NCI-H82 treated with DMSO at 0.1 percent for 48 hours (cell line): ENCODE measurements at regions not wholly inside any gene's neighbourhood (a gene's known extent, or its start where the extent isn't known, plus 50 kb on each side); places are given as distances from the start of the nearest gene placed in this dataset.

ENCODE experiments used
- DNase-seq: peaks from one replicate; lab custom pipeline; 2025; ENCODE audit not compliant: unreplicated experiment; lab: John Stamatoyannopoulos, UW

DNA sequence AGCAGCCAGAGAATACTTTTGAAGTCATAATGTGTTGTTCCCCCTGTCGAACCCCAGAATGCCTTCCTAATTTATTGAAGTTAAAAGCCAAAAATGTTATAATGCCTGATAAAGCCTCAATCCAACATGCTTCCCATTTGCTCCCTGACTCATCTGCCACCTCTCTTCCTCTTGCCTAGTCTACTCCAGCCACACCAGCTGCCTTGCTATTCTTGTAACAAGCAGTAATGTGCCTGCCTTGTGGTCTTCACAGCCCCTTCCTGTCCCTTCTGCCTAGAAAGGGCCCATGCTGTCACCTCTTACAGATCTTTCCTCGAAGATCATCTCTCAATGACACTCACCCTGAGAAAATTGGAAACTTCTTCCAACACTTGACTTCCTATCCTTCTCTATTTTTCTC lies 231.6 kb upstream of the CDH2 start:
- DNase-seq, result no peak

DNA sequence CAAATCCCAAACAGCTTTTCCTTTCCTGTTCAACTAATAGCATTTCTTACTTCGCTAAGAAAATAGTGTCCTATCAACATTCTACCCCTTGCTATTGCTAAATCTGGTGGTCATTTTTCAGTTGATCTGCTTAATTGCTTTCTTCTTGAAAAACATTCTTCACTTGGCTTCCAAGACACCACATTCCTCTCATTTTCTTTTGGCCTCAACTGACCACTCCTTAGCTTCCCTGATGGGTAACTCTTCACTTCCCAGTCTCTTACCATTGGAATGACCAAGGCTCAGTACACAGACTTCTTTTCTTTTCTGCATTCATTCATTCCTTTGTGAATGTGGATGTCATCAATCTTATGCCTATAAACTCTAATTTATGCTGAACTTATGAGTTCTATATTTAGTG lies 230.8 kb upstream of the CDH2 start:
- DNase-seq, result no peak

DNA sequence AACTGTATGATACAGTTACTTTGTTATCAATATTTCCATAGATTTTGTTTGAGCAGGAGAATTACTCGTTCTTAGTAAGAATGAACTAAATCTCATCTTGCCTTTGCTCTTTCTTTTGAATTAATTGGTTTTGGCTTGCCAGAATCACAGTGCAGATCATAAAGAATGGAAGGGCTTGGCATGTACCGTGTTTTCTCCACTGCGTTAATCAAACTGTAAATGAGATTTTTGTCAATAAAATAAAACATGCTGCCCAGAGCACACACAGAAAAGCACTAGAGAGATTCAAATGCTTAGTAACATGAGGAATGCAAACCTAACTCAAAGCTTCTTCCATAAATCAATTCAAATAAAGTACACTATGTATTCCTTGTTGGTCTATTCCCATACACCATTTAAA lies 229.6 kb upstream of the CDH2 start:
- no peak for DNase-seq

DNA sequence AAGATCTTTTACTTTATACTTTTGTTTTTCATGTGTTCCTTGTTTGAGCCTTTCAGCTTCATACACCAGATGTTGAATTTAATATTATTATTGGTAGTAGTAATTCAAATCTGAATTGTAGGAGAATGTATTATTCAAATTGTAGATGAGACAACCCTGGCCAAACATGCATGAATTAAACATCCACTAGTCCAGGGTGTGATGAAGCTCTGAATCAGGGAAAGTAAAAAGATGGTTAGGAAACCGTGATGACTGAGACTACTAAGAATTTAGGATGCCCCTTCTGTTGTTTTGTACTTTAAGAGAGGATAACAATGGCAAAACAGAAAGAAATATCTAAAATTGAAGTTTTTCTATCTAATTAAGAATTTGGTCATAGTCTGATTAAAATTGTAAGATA lies 227.8 kb upstream of the CDH2 start:
- DNase-seq, result no peak

DNA sequence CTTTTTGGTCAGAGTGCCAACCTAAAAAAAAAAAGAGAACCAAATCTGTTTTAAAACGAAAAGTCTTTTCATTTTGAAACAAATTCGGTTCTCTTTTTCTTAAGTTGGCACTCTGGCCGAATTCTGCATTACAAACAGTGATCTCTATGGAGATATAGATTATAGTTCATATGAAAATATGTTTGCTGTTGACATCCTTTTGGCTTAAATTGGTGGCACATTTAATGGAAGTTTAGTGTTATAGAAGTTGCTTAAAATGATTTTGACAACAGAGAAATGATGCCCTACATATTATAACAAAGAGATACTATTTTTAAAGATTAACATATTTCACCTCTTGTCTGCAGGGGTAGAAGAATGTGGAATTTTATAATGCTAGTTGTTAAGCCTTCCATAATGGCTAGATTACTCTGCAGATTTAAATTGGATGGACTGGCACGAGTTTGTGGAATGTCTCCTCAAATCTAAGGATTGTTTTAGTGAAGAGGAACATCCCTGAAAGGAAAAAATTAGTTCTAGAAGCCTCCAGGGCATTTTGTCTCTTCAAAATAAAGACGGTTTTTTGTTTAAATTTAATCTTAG lies 222.9 kb upstream of the CDH2 start:
- no peak for DNase-seq

DNA sequence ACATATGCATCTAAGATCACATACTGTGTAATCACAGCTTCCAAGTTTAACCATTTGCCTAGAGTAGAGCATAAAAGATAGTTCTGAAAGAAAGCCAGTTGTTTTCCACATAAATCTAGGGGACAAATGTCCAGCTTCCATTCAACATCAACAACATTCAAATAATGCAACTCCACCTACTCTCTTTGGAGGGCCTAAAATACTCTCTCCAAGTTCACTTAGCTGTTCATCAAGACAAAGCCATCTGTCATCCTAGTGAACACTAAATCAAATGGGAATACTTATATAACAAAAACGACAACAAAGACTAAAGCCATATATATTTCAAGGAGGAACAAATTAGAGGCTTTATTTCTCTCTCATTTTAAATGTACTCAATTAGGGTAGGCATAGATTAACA lies 221.5 kb upstream of the CDH2 start:
- DNase-seq, result no peak

DNA sequence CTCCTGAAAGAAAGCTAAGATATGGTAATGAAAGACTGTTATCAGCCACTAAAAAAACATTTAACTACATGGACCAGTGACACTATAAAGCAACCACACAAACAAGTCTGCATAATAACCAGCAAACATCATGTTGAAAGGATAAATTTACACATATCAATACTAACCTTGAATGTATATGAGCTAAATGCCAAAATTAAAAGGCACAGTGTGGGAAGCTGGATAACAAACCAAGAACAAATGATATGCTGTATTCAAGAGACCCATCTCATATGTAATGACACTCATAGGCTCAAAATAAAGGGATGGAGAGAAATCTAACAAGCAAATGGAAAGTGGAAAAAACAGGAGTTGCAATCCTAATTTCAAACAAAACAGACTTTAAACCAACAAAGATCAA lies 213.1 kb upstream of the CDH2 start:
- DNase-seq, result no peak

DNA sequence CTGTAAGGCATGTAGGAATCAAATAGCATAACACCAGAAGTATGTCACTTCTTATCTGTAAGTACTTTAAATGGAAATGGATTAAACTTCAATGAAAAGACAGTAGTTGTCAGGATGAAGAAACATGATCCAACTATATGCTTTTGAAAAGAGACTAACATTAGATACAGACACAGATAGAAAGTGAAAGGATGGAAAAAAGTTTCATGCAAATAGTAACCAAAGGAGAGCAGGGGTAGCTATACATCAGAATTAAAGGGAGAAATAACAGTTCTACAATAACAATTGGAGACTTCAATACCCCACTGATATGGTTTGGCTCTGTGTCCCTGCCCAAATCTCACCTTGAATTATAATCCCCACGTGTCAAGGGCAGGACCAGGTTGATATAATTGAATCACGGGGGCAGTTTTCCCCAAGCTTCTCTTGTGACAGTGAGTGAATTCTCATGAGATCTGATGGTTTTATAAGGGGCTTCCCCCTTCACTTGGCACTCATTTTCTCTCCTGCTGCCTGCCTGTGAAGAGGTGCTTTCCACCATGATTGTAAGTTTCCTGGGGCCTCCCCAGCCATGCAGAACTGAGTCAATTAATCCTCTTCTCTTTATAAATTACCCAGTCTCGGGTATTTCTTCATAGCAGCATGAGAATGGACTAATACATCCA lies 205.4 kb upstream of the CDH2 start:
- no peak for DNase-seq

DNA sequence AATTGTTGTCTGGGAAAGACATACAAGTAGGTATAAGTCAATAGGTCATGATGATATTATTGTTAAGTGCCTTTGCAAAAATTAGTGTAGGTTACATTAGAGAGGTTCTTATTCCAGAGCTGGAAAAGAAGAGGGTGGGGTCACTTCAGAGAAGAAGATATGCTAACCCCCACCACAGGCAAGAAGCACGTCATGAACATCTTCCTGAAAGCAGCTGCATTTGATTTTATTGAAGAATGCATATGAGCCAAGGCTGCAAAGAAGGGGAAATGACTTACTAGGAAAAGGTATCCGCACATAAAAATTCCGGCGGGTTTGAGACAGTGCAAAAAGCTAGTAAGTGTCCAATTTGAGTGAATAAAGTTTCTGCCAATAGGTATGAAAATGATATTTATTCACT lies 195.3 kb upstream of the CDH2 start:
- no peak for DNase-seq

DNA sequence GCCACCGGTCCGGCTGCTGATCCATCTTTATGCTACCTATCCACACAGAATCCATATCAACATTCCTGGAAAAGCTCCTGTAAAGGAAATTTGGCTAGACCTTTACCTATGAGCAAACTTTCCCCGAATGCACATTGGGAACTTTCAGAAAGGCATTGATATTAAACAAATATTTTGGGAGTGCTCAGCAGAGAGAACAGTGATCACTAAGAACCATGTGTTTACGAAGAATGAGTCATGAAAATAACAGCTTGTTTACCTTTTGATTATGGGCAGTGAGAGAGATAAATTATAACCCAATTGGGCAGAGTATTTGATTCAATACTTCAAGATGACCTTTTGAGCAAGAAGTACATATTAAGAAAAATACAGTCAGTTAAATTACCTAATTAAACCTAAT lies 189.7 kb upstream of the CDH2 start:
- DNase-seq, result no peak

DNA sequence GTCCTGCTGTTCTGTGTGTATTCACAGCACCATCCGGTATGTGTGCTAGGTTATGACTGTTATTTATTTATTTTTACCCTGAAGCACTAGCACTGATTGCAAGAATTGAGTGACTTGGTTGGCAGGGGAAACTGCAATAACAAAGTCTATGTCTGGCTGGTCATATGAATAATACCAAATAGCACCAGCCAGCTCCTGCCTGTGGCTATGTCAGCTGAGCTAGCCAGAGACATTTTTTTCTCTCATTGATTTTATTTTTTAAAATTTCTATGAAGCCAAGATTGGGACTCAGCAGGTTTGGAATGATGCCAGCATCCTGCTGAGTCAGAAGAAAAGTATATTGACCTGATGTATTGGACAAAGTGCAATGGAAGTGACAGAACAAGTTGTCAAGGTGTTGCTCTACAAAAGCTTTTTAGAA lies 188.5 kb upstream of the CDH2 start:
- no peak for DNase-seq

DNA sequence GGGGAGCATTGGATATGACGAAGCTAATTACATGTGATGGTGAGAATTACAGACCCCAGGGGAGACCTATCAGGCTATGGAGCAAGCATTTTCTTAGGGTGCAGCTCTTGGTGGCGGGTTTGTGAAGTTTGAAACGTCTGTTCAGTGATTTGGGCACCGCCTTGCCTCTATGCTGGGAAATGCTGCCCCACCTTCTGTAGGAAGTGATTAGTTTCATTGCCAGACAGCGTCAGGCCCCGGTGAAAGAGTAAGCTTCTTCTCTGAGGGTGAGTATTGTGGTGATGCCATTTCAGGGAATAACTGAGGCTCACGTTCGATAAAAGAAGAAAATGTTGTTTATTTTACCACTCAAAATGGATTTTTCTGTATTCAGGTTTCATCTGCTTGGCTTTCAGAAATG lies 186.2 kb upstream of the CDH2 start:
- no peak for DNase-seq

DNA sequence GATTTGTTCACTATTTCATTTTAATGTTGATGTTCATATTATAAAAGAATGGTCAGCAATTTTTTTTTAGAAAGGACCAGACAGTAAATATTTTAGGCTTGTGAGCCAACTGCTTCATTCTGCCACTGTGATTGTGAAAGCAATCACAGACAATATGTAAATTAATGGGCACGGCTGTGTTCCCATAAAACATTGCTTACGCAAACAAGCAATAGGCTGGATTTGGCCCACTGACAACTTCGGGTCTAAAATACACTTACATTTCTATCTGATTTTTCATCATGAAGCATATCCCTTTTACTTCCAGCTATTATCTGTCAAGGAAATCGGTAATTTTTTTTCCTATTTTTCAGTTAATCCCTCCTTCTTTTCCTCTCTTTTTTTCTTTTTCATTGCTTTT lies 182.2 kb upstream of the CDH2 start:
- DNase-seq, result no peak

DNA sequence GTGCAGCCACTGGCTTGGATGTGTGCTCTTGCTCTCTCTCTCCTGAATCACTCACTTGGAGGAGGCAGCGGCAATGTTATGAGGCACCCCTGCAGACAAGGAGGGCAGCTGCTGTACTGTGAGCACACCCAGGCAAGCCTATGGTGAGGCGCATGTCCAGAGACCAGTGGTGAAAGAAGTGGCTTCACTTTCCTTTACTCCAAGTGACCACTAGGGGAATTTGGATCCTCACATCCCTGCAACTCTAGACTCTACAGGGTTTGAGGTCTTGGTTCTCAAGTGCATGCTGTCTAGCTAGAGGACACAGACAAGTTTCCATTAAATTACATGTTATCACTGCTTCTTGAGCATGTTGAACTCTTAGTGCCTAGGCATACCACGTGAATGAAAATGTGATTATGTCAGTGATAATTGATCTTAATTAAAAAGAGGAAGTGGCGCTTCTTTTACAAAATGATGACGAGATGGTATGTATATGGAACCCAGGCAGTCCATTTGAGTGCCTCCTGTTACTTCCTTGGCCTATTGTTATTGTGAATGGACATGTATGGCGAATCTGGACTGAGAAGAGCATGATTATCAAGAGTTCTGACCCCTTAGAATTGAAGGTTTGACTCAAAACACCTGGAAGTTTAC lies 181.0 kb upstream of the CDH2 start:
- DNase-seq, result no peak

DNA sequence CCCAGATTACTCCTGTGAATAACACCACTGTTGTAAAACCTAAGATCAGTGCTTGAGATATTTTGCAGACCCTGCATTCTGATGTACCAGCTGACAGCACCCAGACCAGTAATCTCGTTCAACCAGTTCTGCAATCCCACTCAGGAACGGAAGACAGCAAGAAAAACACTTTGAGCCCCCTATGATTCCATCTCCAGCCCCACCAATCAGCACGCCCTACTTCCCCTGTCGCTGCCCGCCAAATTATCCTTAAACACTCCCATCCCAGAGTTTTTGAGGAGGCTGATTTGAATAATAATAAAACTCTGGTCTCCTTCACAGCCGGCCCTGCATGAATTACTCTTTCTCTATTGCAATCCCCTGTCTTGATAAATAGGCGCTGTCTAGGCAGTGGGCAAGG lies 173.9 kb upstream of the CDH2 start:
- no peak for DNase-seq

DNA sequence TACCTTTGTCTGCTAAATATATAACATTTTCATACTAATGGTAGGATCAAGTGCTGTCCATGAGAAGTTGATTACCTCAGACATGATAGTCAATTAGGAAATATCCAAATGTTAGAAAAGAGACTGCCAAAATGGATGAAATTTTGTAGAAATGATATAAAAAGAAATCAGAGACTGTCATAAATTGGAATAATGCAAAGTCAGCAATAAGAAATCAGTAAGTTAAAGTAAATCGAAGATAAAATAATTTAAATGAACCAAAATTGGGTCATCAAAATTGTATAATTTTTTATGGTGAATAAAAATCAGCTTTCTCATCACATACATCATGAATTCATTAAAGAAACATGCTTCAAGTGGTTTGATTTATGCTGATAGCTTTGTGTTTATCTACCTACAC lies 165.3 kb upstream of the CDH2 start:
- no peak for DNase-seq

DNA sequence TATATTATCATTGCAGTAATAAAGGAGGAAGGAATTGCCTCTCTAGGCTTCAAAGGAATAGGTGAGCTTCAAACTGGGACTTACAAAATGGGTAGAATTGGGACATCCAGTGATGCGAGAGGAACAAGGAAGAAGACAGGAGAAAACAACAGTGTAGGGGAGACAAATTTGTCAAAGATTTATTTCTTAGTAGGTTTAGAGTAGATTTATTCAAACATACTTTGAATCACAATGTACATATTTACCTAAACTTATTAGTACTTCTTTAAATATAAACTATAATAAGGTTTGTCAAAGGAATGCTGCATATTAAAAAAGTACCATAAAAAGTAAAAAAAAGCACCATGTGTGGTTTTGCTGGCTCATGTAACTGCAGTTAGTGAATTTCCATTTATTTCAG lies 161.4 kb upstream of the CDH2 start:
- DNase-seq, result no peak

DNA sequence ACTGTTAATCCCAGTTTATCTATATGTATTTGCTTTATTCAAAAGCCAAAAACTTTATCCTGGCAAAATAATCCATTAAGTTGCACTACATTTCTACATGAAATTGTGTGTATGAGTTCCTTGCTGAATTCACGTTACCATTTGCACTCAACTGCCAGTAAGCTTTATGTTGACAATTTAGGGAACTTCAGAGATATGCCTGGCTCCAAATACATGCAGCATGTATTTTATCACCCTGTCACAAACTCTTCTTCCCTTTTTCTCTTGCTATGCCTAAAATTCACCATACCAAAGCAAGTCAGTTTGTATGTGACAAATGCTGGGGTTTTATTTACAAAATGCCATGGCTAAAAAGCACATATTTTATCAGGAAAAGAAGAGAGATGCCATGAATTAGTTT lies 157.6 kb upstream of the CDH2 start:
- no peak for DNase-seq

DNA sequence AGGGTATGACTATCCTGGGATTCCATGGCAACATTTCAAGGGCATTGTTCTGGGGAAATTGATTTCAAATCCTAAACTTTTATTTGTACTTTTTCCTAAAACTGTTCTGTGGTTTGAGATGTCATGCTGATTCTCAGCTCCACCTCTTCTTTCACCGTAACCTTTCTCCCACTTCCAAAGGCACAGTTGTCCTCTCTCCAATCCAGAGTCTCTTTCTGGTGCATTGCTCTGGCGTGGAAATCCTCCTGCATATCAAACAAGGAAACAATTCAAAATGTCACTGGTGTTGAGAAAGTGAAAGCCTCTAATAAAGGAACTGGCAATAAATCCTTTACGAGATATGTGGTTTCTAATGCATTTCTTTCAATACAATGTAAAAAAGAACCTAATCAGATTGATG lies 155.1 kb upstream of the CDH2 start:
- DNase-seq, result no peak

DNA sequence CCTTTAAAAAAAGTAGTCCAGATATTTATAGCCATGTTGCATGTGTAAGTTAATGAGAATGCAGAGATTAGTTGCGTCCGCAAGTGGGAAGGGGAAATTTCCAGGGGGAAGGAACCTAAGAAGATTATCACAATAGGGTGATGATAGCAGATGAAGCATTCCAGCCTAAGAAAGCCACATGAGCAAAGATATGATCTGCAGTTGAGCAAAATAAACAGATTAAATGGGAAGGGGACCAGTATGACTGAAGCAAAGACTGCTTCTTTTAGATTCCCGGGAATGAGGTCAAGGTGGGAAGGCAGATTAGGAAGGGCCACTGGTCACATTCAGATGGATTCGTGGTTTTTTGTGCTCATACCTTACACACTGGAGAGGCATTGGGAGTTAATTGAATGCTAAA lies 154.6 kb upstream of the CDH2 start:
- peak; percentile 39 for DNase-seq

DNA sequence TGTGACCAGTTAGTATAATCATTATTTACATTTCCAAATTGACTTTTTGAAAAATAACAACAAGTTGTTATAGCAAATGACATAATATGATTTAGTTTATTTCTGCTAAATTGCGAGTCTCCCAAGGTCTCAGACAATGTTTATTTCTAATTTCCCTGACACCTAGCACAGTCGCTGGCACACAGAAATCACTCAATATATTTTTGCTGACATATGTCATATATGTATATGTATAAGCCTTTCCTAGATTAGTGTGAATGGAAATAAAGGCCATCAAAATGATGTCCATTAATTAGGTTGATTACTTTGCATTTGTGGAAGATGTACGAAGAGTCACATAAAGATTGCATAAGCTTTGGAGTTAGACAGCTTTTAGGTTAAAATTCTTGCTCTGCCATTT lies 136.7 kb upstream of the CDH2 start:
- no peak for DNase-seq

DNA sequence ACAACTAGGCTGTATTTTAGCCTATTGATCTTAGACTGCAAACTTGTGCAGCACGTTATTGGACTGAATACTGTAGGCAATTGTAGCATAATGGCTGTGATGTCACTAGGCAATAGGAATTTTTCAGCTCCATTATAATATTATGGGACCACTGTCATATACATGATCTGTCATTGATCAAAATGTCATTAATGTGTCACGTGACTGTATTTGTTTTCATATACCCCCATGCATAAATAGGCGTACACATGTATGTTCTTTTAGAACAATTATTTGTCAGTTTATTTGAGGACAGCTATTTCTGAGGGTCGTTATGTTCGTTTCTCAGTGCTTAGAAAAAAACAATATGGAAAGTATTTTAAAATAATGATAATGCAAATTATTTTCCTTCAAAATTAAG lies 111.9 kb upstream of the CDH2 start:
- no peak for DNase-seq

DNA sequence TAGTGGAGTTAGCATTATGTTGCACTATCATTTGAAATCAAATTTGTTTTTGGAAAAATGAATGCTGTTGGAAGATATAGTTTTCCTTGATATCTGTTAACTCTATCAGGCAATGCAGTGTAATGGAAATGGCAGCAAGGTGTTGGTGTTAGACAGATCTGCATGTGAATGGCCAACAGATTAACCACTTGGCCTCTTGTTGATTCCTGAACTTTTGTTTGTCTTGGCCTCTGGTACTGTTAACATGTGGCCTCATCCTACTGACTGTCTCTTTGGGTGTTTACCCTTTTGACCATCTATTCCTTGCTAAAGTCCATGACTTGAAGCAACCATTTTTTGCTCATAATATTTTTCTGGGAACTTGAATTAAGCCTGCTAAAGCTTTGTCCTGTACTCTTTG lies 110.2 kb upstream of the CDH2 start:
- no peak for DNase-seq
